Renal cortical epithelial cell (primary cell): ENCODE measurements at regions not wholly inside any gene's neighbourhood (a gene's known extent, or its start where the extent isn't known, plus 50 kb on each side); places are given as distances from the start of the nearest gene placed in this dataset.
"Not testable (repeated sequence)": the region's sequence is repeated elsewhere in the genome, so short reads cannot be mapped to it uniquely, and the experiment has no call there.

ENCODE experiments used
- DNase-seq: peaks from one replicate; pipeline ENCODE4 v3.0.0-alpha.2; 2011; ENCODE audit warnings: low read depth

GRCh38 chr9:111744363-111744762 lies 50.4 kb downstream of the SHOC1 start:
- DNase-seq: no peak

GRCh38 chr9:111743275-111743674 lies 51.5 kb downstream of the SHOC1 start:
- peak; percentile 95 for DNase-seq

- no peak for DNase-seq
These were observed 54.0 kb downstream of the SHOC1 start for GRCh38 chr9:111740739-111741138.

GRCh38 chr9:111736714-111737113 lies 58.0 kb downstream of the SHOC1 start:
- DNase-seq: no peak

DNA sequence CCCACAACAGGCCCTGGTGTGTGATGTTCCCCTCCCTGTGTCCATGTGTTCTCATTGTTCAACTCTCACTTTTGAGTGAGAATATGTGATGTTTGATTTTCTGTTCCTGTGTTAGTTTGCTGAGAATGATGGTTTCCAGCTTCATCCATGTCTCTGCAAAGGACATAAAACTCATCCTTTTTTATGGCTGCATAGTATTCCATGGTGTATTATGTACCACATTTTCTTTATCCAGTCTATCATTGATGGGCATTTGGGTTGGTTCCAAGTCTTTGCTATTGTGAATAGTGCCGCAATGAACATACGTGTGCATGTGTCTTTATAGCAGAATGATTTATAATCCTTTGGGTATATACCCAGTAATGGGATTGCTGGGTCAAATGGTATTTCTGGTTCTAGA lies 59.4 kb downstream of the SHOC1 start:
- DNase-seq: not testable (repeated sequence)

DNA sequence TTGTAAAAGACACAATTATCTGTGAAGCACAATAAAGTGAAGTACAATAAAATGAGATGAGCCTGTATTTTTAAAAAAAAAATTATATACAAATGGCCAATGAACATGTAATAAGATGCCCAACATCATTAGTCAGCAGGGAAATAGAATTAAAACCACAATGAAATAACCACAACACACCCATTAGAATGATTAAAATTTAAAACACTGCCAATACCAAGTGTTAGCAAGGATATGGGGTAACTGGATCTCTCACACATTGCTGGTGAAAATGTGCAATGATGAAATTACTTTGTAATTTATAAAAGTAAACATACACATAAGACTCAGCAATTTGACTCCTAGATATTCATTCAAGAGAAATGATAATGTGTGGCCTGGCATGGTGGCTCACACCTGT lies 62.8 kb downstream of the SHOC1 start:
- DNase-seq: peak; percentile 39

GRCh38 chr9:111730937-111731567 lies 63.7 kb downstream of the SHOC1 start:
- peak; percentile 92 for DNase-seq

- DNase-seq: peak; percentile 95
These were observed 65.9 kb downstream of the SHOC1 start for GRCh38 chr9:111728617-111729366.

DNA sequence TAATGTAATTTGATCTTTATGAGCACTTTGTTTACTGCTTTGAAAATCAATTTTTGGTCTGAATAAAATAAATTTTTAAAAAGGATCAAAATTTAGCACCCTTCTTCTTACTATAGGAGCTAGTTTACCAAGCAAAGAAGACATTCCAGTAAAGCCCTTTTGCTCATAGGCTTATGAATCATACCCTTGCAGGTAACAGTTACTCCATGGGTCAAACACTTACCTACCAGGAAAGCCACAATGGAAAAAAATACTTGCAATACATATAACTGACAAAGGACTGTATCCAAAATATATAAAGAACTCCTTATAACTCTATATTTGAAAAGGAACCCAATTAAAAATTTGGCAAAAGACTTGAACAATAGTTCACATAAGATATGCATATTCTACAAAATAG lies 66.6 kb downstream of the SHOC1 start:
- peak; percentile 90 for DNase-seq

GRCh38 chr9:111726949-111727348 lies 65.5 kb downstream of the GNG10 start:
- no peak for DNase-seq

- DNase-seq: no peak
These were observed 58.8 kb downstream of the GNG10 start for GRCh38 chr9:111720174-111720573.
